HEK293 (cell line): ENCODE measurements at regions not wholly inside any gene's neighbourhood (a gene's known extent, or its start where the extent isn't known, plus 50 kb on each side); places are given as distances from the start of the nearest gene placed in this dataset.

Source experiments
- CTCF ChIA-PET: fragments of 350-600 bp; formaldehyde crosslinking; extraction: SDS; loops from one replicate; lab custom pipeline; 2021; ENCODE audit warnings: antibody characterized with exemption; lab: Yijun Ruan, JAX
- POLR2A ChIA-PET: fragments of 300-600 bp; formaldehyde crosslinking; extraction: SDS; loops from one replicate; lab custom pipeline; 2020; ENCODE audit warnings: antibody characterized with exemption, inconsistent platforms; lab: Yijun Ruan, JAX
- H3K27ac ChIP-seq: fragments of 200-500 bp; sonication (Bioruptor generic); 2 replicates; pipeline ENCODE4 v1.5.1; 2014; ENCODE audit warnings: low read depth, low read length, control low read depth, inconsistent platforms; ENCODE audit errors: extremely low read depth
- H3K36me3 ChIP-seq, 2 experiments: fragments of 200-500 bp in 1 of 2; sonication (Bioruptor generic) in 1 of 2; 1 replicate in 1 of 2; 2 replicates in 1 of 2; pipeline ENCODE4 v1.5.1; 2014 to 2017; ENCODE audit warnings: inconsistent platforms in 2 of 2, low read length in 2 of 2; ENCODE audit not compliant: control insufficient read depth in 2 of 2, insufficient read depth in 1 of 2
- H3K4me1 ChIP-seq: fragments of 200-500 bp; sonication (Bioruptor generic); 2 replicates; pipeline ENCODE4 v1.5.1; 2014; ENCODE audit warnings: mild to moderate bottlenecking, low read length, inconsistent platforms; ENCODE audit not compliant: control insufficient read depth, insufficient read depth
- H3K4me3 ChIP-seq: 2 replicates; pipeline ENCODE4 v1.5.1; 2011; ENCODE audit warnings: low read depth, mild to moderate bottlenecking, control low read depth, low read length, moderate library complexity
- H3K9me3 ChIP-seq: fragments of 200-500 bp; sonication (Bioruptor generic); 2 replicates; pipeline ENCODE4 v1.5.1; 2014; ENCODE audit warnings: low read depth, low read length, inconsistent platforms; ENCODE audit not compliant: control insufficient read depth, insufficient read depth
- GFI1B ChIP-seq: fragments of 450-650 bp; formaldehyde crosslinking; IDR thresholded peaks from 2 replicates; pipeline ENCODE4 v1.5.1; 2016; ENCODE audit warnings: missing biosample characterization, missing genetic modification characterization
- HIC1 ChIP-seq: fragments of 450-650 bp; formaldehyde crosslinking; IDR thresholded peaks from 2 replicates; pipeline ENCODE4 v1.5.1; 2016; ENCODE audit warnings: missing biosample characterization, missing genetic modification characterization
- KLF1 ChIP-seq: fragments of 450-650 bp; formaldehyde crosslinking; IDR thresholded peaks from 2 replicates; pipeline ENCODE4 v1.5.1; 2016; ENCODE audit warnings: missing biosample characterization, missing genetic modification characterization
- PRDM4 ChIP-seq: fragments of 450-650 bp; formaldehyde crosslinking; IDR thresholded peaks from 2 replicates; pipeline ENCODE4 v1.5.1; 2017; ENCODE audit warnings: missing biosample characterization, missing genetic modification characterization
- PRDM6 ChIP-seq: fragments of 450-650 bp; formaldehyde crosslinking; IDR thresholded peaks from 2 replicates; pipeline ENCODE4 v1.5.1; 2017; ENCODE audit warnings: missing biosample characterization, missing genetic modification characterization
- SP2 ChIP-seq: fragments of 450-650 bp; formaldehyde crosslinking; IDR thresholded peaks from 2 replicates; pipeline ENCODE4 v1.5.1; 2016; ENCODE audit warnings: missing biosample characterization, missing genetic modification characterization
- ZNF121 ChIP-seq: fragments of 450-650 bp; formaldehyde crosslinking; IDR thresholded peaks from 2 replicates; pipeline ENCODE4 v1.5.1; 2016; ENCODE audit warnings: missing biosample characterization, missing genetic modification characterization
- ZNF19 ChIP-seq: fragments of 450-650 bp; formaldehyde crosslinking; IDR thresholded peaks from 2 replicates; pipeline ENCODE4; 2016; ENCODE audit warnings: missing biosample characterization, missing genetic modification characterization, low read depth
- ZNF211 ChIP-seq: fragments of 450-650 bp; formaldehyde crosslinking; IDR thresholded peaks from 2 replicates; pipeline ENCODE4 v1.5.1; 2016; ENCODE audit warnings: low read depth, missing biosample characterization, missing genetic modification characterization
- ZNF335 ChIP-seq: fragments of 450-650 bp; formaldehyde crosslinking; conservative IDR thresholded peaks from 2 replicates; pipeline ENCODE4 v1.5.1; 2016; ENCODE audit warnings: missing biosample characterization, missing genetic modification characterization
- ZNF341 ChIP-seq: fragments of 450-650 bp; formaldehyde crosslinking; IDR thresholded peaks from 2 replicates; pipeline ENCODE4; 2016; ENCODE audit warnings: low read depth, missing biosample characterization, missing genetic modification characterization
- ZNF423 ChIP-seq: fragments of 450-650 bp; formaldehyde crosslinking; IDR thresholded peaks from 2 replicates; pipeline ENCODE4 v1.5.1; 2016; ENCODE audit warnings: missing biosample characterization, missing genetic modification characterization
- ZNF433 ChIP-seq: fragments of 450-650 bp; formaldehyde crosslinking; IDR thresholded peaks from 2 replicates; pipeline ENCODE4 v1.5.1; 2016; ENCODE audit warnings: missing biosample characterization, missing genetic modification characterization, low read depth
- ZNF654 ChIP-seq: fragments of 450-650 bp; formaldehyde crosslinking; IDR thresholded peaks from 2 replicates; pipeline ENCODE4 v1.5.1; 2016; ENCODE audit warnings: low read depth, missing biosample characterization, missing genetic modification characterization

- ChIA-PET CTCF (no interaction called here), POLR2A (no interaction called here)
- H3K4me1 ChIP-seq: no peaks in the 10 kb centered on the region
- TF ChIP-seq PRDM4 (tag by site-specific recombination) (no peak), HIC1 (tag by site-specific recombination) (no peak), SP2 (tag by site-specific recombination) (no peak), PRDM6 (tag by site-specific recombination) (no peak)
- no peaks in the 10 kb centered on the region for H3K9me3 ChIP-seq
- no peak overlapping the region for H3K27ac ChIP-seq
- no peaks in the 10 kb centered on the region for H3K36me3 ChIP-seq
- no peak overlapping the region for H3K4me3 ChIP-seq
These were observed 417.9 kb downstream of the CD109 start for GRCh38 chr6:74113901-74114300.

- no peak overlapping the region for H3K4me3 ChIP-seq
- no peaks in the 10 kb centered on the region for H3K4me1 ChIP-seq
- H3K27ac ChIP-seq: no peak overlapping the region
- H3K36me3 ChIP-seq: no peaks in the 10 kb centered on the region
- no peak for TF ChIP-seq ZNF654 (tag by site-specific recombination)
- TF ChIP-seq GFI1B (tag by site-specific recombination): no peak
- H3K9me3 ChIP-seq: no peaks in the 10 kb centered on the region
- CTCF ChIA-PET: interaction anchor here (1.6 kb wide), 1 partner anchor 12 kb away, joined by 14 read pairs; no protein-coding TSS in a partner anchor
- POLR2A ChIA-PET: no interaction called here
These were observed 407.4 kb downstream of the CD109 start for GRCh38 chr6:74103417-74103816.

GRCh38 chr6:74100719-74101287 is 404.8 kb downstream of the CD109 start:
- CTCF ChIA-PET: interaction anchor here (1.5 to 2.3 kb wide), 2 partner anchors 9 to 11 kb away, joined by 3 to 13 read pairs; no protein-coding TSS in a partner anchor
- Histone ChIP-seq H3K9me3 (no peaks in the 10 kb centered on the region), H3K27ac (no peak overlapping the region), H3K4me3 (no peak overlapping the region), H3K4me1 (no peaks in the 10 kb centered on the region), H3K36me3 (no peaks in the 10 kb centered on the region)
- TF ChIP-seq KLF1 (tag by site-specific recombination) (no peak), ZNF335 (tag by site-specific recombination) (no peak), ZNF433 (no peak), ZNF121 (tag by site-specific recombination) (no peak), ZNF423 (no peak), ZNF341 (tag by site-specific recombination) (no peak), ZNF211 (tag by site-specific recombination) (no peak), ZNF19 (tag by site-specific recombination) (no peak)
- POLR2A ChIA-PET: no interaction called here
